ENCODE measurements at regions not wholly inside any gene's neighbourhood (a gene's known extent, or its start where the extent isn't known, plus 50 kb on each side); places are given as distances from the start of the nearest gene placed in this dataset.

DNA sequence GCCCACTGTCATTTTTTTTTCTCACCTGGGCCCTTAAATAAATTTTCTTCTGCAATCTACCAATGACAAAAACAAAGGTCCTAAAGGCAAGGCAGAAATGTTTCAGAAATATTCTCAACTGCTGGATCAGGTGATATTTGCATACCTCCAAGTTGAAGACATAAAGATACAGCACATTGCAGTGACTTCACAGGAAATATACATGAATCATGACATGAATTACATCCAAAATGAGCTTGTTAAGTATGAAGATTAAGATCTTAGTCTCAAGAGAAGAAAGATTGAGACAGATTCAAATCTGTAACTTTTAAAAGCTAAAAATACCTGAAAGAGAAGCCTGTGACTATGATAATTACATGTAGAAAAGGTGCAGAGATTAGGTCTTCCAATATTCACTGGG, 207.8 kb downstream of the SIPA1L2 start:
- TF ChIP-seq GATA2 (IDR thresholded peaks at IDR 0.05; ENCODE audit: low read depth, low read length) (no peak), GATA3 (IDR thresholded peaks at IDR 0.05; ENCODE audit: low read depth, low read length) (no peak)

Data from SH-SY5Y (cell line).